Nephron (organoid): ENCODE measurements at regions not wholly inside any gene's neighbourhood (a gene's known extent, or its start where the extent isn't known, plus 50 kb on each side); places are given as distances from the start of the nearest gene placed in this dataset.
A peak's percentile ranks its signal among the peaks of the same experiment; 100 is the strongest.

ENCODE experiments used
- H3K27ac Mint-ChIP-seq, 3 experiments: 2 replicates each; pipeline ENCODE4 v1.8.0; 2020; ENCODE audit warnings: mixed read lengths in 3 of 3, mild to moderate bottlenecking in 2 of 3, moderate library complexity in 1 of 3
- H3K27me3 Mint-ChIP-seq: 2 replicates; pipeline ENCODE4 v1.8.0; 2021; ENCODE audit warnings: low read depth, mild to moderate bottlenecking, moderate library complexity, mixed read lengths
- H3K36me3 Mint-ChIP-seq: 2 replicates; pipeline ENCODE4 v1.8.0; 2020; ENCODE audit warnings: low read depth, mixed read lengths
- H3K4me1 Mint-ChIP-seq: 2 replicates; pipeline ENCODE4 v1.8.0; 2020; ENCODE audit warnings: mixed read lengths
- H3K4me3 Mint-ChIP-seq, 3 experiments: 2 replicates each; pipeline ENCODE4 v1.8.0; 2020; ENCODE audit warnings: mild to moderate bottlenecking in 3 of 3, mixed read lengths in 3 of 3, moderate library complexity in 2 of 3
- H3K9me3 Mint-ChIP-seq: 2 replicates; pipeline ENCODE4 v1.8.0; 2020; ENCODE audit warnings: mixed read lengths
- TF ChIP-seq, protein P1 (sequence below), 3 experiments: fragments of 200-600 bp; sonication (generic); IDR thresholded peaks; one replicate each; pipeline ENCODE4 v1.5.0; 2021; ENCODE audit warnings: antibody characterized with exemption in 3 of 3; ENCODE audit not compliant: unreplicated experiment in 3 of 3

DNA sequence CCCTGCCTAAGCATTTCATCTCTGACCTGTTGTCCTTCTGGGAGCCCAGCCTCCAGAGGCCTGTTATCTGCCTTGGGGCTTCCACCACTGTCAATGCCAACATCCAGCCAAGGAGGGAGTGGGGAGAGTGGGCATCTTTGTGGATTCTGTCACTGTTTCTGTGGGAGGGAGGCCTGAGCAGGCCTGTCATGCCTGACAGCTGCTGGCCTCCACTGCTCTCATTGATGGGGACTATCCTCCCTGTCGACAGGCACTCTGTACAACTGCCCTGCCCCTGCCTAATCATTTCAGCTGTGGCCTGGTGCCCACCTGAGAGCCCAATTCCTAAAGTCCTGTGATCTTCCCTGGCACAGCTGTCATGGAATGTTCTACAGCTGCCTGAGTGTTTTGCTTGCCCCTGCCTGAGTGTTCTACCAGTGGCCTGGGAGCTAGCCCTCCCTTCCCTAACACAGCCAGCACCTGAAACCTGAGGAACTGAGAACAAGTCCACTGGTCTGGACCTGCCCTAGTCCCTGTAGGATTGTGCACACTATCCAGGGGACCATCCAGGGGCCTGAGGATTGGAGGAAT lies 145.3 kb downstream of the FAM83B start:
- Mint-ChIP-seq H3K4me1 (no peaks in the 10 kb centered on the region), H3K27me3 (no peaks in the 10 kb centered on the region), H3K9me3 (peaks cover 8% of the 10 kb centered on the region), H3K4me3 (no peak overlapping the region), H3K27ac (no peak overlapping the region), H3K36me3 (no peaks in the 10 kb centered on the region)
- TF ChIP-seq, protein P1, sequence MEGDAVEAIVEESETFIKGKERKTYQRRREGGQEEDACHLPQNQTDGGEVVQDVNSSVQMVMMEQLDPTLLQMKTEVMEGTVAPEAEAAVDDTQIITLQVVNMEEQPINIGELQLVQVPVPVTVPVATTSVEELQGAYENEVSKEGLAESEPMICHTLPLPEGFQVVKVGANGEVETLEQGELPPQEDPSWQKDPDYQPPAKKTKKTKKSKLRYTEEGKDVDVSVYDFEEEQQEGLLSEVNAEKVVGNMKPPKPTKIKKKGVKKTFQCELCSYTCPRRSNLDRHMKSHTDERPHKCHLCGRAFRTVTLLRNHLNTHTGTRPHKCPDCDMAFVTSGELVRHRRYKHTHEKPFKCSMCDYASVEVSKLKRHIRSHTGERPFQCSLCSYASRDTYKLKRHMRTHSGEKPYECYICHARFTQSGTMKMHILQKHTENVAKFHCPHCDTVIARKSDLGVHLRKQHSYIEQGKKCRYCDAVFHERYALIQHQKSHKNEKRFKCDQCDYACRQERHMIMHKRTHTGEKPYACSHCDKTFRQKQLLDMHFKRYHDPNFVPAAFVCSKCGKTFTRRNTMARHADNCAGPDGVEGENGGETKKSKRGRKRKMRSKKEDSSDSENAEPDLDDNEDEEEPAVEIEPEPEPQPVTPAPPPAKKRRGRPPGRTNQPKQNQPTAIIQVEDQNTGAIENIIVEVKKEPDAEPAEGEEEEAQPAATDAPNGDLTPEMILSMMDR (IDR thresholded peaks at IDR 0.05; ENCODE audit: unreplicated experiment in 3 of 3): no peak

DNA sequence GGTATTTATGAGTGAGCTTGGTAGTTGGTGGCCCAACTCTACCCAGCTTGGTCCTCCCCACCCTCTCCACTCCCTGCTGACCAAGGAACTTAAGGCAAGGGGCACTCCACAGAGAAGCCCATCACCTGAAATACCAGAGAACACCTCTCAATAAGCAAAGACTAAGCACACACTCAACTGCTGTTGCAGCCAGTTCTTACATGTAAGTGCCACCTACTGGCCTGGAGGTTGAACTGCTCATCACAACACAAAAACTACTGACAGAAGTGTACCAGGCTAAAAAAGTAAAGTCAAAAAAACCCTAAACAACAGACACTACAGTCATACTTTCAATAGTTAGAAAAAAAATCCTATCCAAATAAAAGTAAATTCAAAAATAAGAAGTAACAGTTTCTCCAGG lies 146.2 kb downstream of the FAM83B start:
- H3K9me3 Mint-ChIP-seq: peaks cover 8% of the 10 kb centered on the region
- H3K36me3 Mint-ChIP-seq: no peaks in the 10 kb centered on the region
- H3K27me3 Mint-ChIP-seq: no peaks in the 10 kb centered on the region
- no peak overlapping the region for H3K4me3 Mint-ChIP-seq
- H3K27ac Mint-ChIP-seq: no peak overlapping the region
- TF ChIP-seq, protein P1 (IDR thresholded peaks at IDR 0.05; ENCODE audit: unreplicated experiment in 3 of 3): peak in 1 of 3 experiments; percentile 21
- no peaks in the 10 kb centered on the region for H3K4me1 Mint-ChIP-seq

DNA sequence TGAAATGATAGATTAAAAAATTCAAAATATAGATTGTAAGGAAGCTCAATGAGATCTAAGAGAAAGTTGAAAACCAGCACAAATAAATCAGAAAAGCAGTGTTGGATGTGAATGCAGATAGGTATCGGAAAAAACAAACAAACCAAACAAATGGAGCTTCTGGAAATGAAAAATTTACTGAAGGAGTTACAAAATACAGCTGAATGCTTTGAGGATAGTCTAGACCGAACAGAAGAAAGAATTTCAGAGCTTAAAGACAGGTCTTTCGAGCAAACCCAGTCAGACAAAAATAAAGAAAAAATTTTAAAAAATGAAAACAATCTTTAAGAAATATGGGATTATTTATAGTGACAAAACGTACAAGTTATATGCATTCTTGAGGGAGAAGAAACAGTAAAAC lies 146.7 kb downstream of the FAM83B start:
- Mint-ChIP-seq H3K36me3 (no peaks in the 10 kb centered on the region), H3K27ac (no peak overlapping the region), H3K9me3 (peaks cover 8% of the 10 kb centered on the region), H3K4me1 (no peaks in the 10 kb centered on the region), H3K4me3 (no peak overlapping the region), H3K27me3 (no peaks in the 10 kb centered on the region)
- TF ChIP-seq, protein P1 (IDR thresholded peaks at IDR 0.05; ENCODE audit: unreplicated experiment in 3 of 3): no peak

- Mint-ChIP-seq H3K4me1 (no peaks in the 10 kb centered on the region), H3K27me3 (no peaks in the 10 kb centered on the region)
- TF ChIP-seq, protein P1 (IDR thresholded peaks at IDR 0.05; ENCODE audit: unreplicated experiment in 3 of 3): no peak
These were observed 147.4 kb downstream of the FAM83B start for GRCh38 chr6:54993948-54994347.

DNA sequence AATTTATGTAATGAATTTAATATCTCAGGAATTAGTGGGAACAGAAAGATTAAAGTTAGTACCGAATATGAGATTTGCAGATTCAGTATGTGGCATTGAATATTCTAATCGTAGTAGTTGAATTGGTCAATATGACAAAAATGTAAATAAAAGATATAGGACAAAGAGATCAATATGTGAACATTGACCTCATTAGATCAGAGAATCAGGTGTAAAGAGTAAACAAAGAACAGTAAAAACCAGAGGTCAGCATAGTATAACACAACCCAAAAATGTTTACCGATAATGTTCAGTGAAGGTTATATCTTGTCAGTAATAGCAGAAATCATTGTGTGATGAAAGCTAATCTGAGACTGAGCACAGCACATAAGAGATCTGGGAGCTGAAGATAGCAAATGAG lies 152.0 kb downstream of the FAM83B start:
- no peak overlapping the region for H3K4me3 Mint-ChIP-seq

More at GRCh38 chr6:54993948-54994347, 147.4 kb downstream of the FAM83B start:
- H3K27ac Mint-ChIP-seq: no peak overlapping the region
- peaks cover 8% of the 10 kb centered on the region for H3K9me3 Mint-ChIP-seq
- no peaks in the 10 kb centered on the region for H3K36me3 Mint-ChIP-seq
- H3K4me3 Mint-ChIP-seq: no peak overlapping the region

More for the DNA sequence above, 152.0 kb downstream of the FAM83B start:
- no peak overlapping the region for H3K27ac Mint-ChIP-seq
- no peaks in the 10 kb centered on the region for H3K27me3 Mint-ChIP-seq
- TF ChIP-seq, protein P1 (IDR thresholded peaks at IDR 0.05; ENCODE audit: unreplicated experiment in 3 of 3): no peak
- H3K9me3 Mint-ChIP-seq: peaks cover 4% of the 10 kb centered on the region
- no peaks in the 10 kb centered on the region for H3K4me1 Mint-ChIP-seq
- no peaks in the 10 kb centered on the region for H3K36me3 Mint-ChIP-seq
